OCI-LY7 (cell line): ENCODE measurements at regions not wholly inside any gene's neighbourhood (a gene's known extent, or its start where the extent isn't known, plus 50 kb on each side); places are given as distances from the start of the nearest gene placed in this dataset.

Experiments used
- EZH2phosphoT487 ChIP-seq: fragments of 200-600 bp; sonication (generic); IDR thresholded peaks from 2 replicates; pipeline ENCODE4 v1.6.1; 2018; ENCODE audit warnings: low read depth, borderline replicate concordance, mild to moderate bottlenecking, mixed run types, antibody characterized with exemption, low read length, moderate library complexity, mixed read lengths
- TF ChIP-seq, protein P1 (sequence below): fragments of 200-600 bp; sonication (generic); conservative IDR thresholded peaks from 2 replicates; pipeline ENCODE4 v1.5.1; 2014; ENCODE audit warnings: mild to moderate bottlenecking, antibody characterized with exemption, low read length, moderate library complexity, mixed read lengths

DNA sequence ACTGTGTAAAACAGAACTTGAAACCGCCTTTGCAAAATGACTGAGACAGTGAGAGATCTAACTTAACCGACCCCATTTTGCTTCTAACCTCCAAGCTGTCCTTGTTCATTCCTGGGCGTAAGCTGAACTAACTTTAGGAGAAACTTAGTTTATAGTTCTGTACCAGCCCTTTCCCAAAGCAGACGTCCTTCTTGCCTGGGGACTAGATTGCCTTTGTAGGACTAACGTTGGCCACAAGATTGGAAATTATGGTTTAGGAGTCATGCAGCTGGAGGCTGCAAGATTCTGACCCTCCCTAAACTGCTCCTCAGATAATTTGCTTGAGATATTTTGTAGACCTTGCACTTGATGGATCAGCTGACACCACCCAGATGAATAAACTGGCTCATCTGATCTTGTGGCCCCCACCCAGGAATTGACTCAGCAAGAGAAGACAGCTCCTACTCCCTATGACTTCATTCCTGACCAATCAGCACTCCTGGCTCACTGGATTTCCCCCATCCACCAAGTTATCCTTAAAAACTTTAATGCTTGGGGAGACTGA lies 219.9 kb upstream of the PROK2 start:
- TF ChIP-seq, protein P1, sequence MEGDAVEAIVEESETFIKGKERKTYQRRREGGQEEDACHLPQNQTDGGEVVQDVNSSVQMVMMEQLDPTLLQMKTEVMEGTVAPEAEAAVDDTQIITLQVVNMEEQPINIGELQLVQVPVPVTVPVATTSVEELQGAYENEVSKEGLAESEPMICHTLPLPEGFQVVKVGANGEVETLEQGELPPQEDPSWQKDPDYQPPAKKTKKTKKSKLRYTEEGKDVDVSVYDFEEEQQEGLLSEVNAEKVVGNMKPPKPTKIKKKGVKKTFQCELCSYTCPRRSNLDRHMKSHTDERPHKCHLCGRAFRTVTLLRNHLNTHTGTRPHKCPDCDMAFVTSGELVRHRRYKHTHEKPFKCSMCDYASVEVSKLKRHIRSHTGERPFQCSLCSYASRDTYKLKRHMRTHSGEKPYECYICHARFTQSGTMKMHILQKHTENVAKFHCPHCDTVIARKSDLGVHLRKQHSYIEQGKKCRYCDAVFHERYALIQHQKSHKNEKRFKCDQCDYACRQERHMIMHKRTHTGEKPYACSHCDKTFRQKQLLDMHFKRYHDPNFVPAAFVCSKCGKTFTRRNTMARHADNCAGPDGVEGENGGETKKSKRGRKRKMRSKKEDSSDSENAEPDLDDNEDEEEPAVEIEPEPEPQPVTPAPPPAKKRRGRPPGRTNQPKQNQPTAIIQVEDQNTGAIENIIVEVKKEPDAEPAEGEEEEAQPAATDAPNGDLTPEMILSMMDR = no peak
- TF ChIP-seq EZH2phosphoT487 = no peak
